Suprapubic skin (tissue), 3 donors: ENCODE measurements at regions not wholly inside any gene's neighbourhood (a gene's known extent, or its start where the extent isn't known, plus 50 kb on each side); places are given as distances from the start of the nearest gene placed in this dataset.

Experiments used
- EP300 ChIP-seq: sonication (generic); formaldehyde crosslinking; IDR thresholded peaks from one replicate; pipeline ENCODE4 v1.6.1; 2017; ENCODE audit warnings: antibody characterized with exemption
- TF ChIP-seq, protein P1 (sequence below), 2 donors: fragments of 200-600 bp in 1 of 2; fragments of 450-650 bp in 1 of 2; sonication (generic) in 1 of 2; IDR thresholded peaks; one replicate each; pipeline ENCODE4 v1.5.1; 2016 to 2019; ENCODE audit warnings: antibody characterized with exemption in 2 of 2, mild to moderate bottlenecking in 1 of 2, moderate library complexity in 1 of 2

GRCh38 chr10:27297844-27298521, 57.4 kb upstream of the ACBD5 start:
- no peak for TF ChIP-seq EP300
- TF ChIP-seq, protein P1, sequence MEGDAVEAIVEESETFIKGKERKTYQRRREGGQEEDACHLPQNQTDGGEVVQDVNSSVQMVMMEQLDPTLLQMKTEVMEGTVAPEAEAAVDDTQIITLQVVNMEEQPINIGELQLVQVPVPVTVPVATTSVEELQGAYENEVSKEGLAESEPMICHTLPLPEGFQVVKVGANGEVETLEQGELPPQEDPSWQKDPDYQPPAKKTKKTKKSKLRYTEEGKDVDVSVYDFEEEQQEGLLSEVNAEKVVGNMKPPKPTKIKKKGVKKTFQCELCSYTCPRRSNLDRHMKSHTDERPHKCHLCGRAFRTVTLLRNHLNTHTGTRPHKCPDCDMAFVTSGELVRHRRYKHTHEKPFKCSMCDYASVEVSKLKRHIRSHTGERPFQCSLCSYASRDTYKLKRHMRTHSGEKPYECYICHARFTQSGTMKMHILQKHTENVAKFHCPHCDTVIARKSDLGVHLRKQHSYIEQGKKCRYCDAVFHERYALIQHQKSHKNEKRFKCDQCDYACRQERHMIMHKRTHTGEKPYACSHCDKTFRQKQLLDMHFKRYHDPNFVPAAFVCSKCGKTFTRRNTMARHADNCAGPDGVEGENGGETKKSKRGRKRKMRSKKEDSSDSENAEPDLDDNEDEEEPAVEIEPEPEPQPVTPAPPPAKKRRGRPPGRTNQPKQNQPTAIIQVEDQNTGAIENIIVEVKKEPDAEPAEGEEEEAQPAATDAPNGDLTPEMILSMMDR (IDR thresholded peaks at IDR 0.05) = no peak
